Fibroblast of mammary gland (primary cell): ENCODE measurements at regions not wholly inside any gene's neighbourhood (a gene's known extent, or its start where the extent isn't known, plus 50 kb on each side); places are given as distances from the start of the nearest gene placed in this dataset.

Source experiments
- DNase-seq: peaks from one replicate; pipeline ENCODE4 v3.0.0-alpha.2; 2010; ENCODE audit warnings: low read depth
- H3K4me3 ChIP-seq: 2 replicates; pipeline ENCODE4 v1.5.1; 2011; ENCODE audit warnings: low read depth, mild to moderate bottlenecking, low read length, moderate library complexity; ENCODE audit not compliant: control insufficient read depth
- CTCF ChIP-seq: conservative IDR thresholded peaks from 2 replicates; pipeline ENCODE4 v1.5.1; 2011; ENCODE audit warnings: low read depth, low read length, inconsistent platforms; ENCODE audit not compliant: control insufficient read depth, insufficient read depth

GRCh38 chr12:46470036-46470627 lies 97.6 kb upstream of the SLC38A2 start:
- H3K4me3 ChIP-seq: no peak overlapping the region
- no peak for TF ChIP-seq CTCF
- no peak for DNase-seq

GRCh38 chr12:46468813-46469212 lies 96.2 kb upstream of the SLC38A2 start:
- no peak for TF ChIP-seq CTCF
- DNase-seq: no peak

GRCh38 chr12:46468160-46468559 lies 95.6 kb upstream of the SLC38A2 start:
- no peak overlapping the region for H3K4me3 ChIP-seq
- TF ChIP-seq CTCF: no peak
- DNase-seq: no peak

More at GRCh38 chr12:46468813-46469212, 96.2 kb upstream of the SLC38A2 start:
- H3K4me3 ChIP-seq: no peak overlapping the region

- DNase-seq: no peak
- no peak for TF ChIP-seq CTCF
- H3K4me3 ChIP-seq: no peak overlapping the region
Measured at GRCh38 chr12:46465307-46465706, 92.7 kb upstream of the SLC38A2 start.

- DNase-seq: no peak
- H3K4me3 ChIP-seq: no peak overlapping the region
- TF ChIP-seq CTCF: no peak
Measured at GRCh38 chr12:46464863-46465262, 92.3 kb upstream of the SLC38A2 start.

GRCh38 chr12:46462641-46463355 lies 90.2 kb upstream of the SLC38A2 start:
- H3K4me3 ChIP-seq: no peak overlapping the region
- no peak for TF ChIP-seq CTCF

More at GRCh38 chr12:46462641-46463355, 90.2 kb upstream of the SLC38A2 start:
- no peak for DNase-seq
